ENCODE measurements at regions not wholly inside any gene's neighbourhood (a gene's known extent, or its start where the extent isn't known, plus 50 kb on each side); places are given as distances from the start of the nearest gene placed in this dataset.

DNA sequence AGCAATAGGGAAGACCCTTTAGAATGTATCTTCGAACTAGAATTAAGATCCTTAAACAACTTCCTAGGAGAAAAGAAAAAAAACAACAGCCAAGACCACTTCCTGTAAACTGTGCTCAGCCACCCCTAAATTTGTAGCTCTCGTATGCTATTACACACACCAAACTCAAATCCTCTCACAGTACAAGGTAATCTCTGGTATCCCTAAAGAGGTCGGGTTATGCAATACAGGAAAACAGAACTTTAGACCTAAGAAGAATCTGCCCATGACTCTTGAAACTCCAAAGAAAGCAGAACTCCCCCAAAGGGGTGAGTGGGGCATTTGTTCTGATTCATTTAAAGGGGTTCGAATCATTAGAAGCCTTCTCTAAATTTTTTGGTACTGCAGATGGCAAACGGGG is 170.9 kb upstream of the CASK start:
- peaks cover 6 to 8% (median 8%) of the 10 kb centered on the region in 3 donors for H3K4me1 Mint-ChIP-seq
- H3K4me3 Mint-ChIP-seq, result peak overlapping the region; percentile 8 to 93 (median 78)
- H3K27ac Mint-ChIP-seq, result peak overlapping the region in 2 of 3 donors; percentile 4 to 67
- no peaks in the 10 kb centered on the region for H3K9me3 Mint-ChIP-seq
- H3K36me3 Mint-ChIP-seq, result no peaks in the 10 kb centered on the region
- peaks cover 8% of the 10 kb centered on the region for H3K27me3 Mint-ChIP-seq

GRCh38 chrX:42093756-42094155 is 170.4 kb upstream of the CASK start:
- H3K9me3 Mint-ChIP-seq, result no peaks in the 10 kb centered on the region
- H3K4me1 Mint-ChIP-seq, result peaks cover 6 to 8% (median 8%) of the 10 kb centered on the region in 3 donors
- peak overlapping the region; percentile 8 to 93 (median 78) for H3K4me3 Mint-ChIP-seq
- H3K27me3 Mint-ChIP-seq, result peaks cover 8% of the 10 kb centered on the region
- no peaks in the 10 kb centered on the region for H3K36me3 Mint-ChIP-seq
- peak overlapping the region in 2 of 3 donors; percentile 4 to 67 for H3K27ac Mint-ChIP-seq

GRCh38 chrX:42090395-42090794 is 167.0 kb upstream of the CASK start:
- no peaks in the 10 kb centered on the region for H3K9me3 Mint-ChIP-seq
- no peak overlapping the region for H3K27ac Mint-ChIP-seq
- H3K4me1 Mint-ChIP-seq, result peaks cover 6 to 8% (median 8%) of the 10 kb centered on the region in 3 donors
- H3K27me3 Mint-ChIP-seq, result peaks cover 6% of the 10 kb centered on the region
- H3K36me3 Mint-ChIP-seq, result no peaks in the 10 kb centered on the region
- H3K4me3 Mint-ChIP-seq, result no peak overlapping the region

GRCh38 chrX:42089031-42089430 is 165.7 kb upstream of the CASK start:
- H3K9me3 Mint-ChIP-seq, result no peaks in the 10 kb centered on the region
- H3K4me1 Mint-ChIP-seq, result peaks cover 1 to 4% (median 3%) of the 10 kb centered on the region in 3 donors
- no peaks in the 10 kb centered on the region for H3K36me3 Mint-ChIP-seq
- no peak overlapping the region for H3K27ac Mint-ChIP-seq
- no peak overlapping the region for H3K4me3 Mint-ChIP-seq
- peaks cover 5% of the 10 kb centered on the region for H3K27me3 Mint-ChIP-seq

GRCh38 chrX:42087960-42088359 is 164.6 kb upstream of the CASK start:
- no peaks in the 10 kb centered on the region for H3K4me1 Mint-ChIP-seq
- H3K27ac Mint-ChIP-seq, result no peak overlapping the region

GRCh38 chrX:42085836-42086235 is 162.5 kb upstream of the CASK start:
- Mint-ChIP-seq H3K4me3 (no peak overlapping the region), H3K36me3 (peaks cover 2% of the 10 kb centered on the region), H3K9me3 (peaks cover 0 to 2% (median 0%) of the 10 kb centered on the region in 3 donors), H3K27me3 (peaks cover 5% of the 10 kb centered on the region), H3K4me1 (no peaks in the 10 kb centered on the region), H3K27ac (no peak overlapping the region)

More at GRCh38 chrX:42087960-42088359, 164.6 kb upstream of the CASK start:
- H3K9me3 Mint-ChIP-seq, result no peaks in the 10 kb centered on the region
- peaks cover 3% of the 10 kb centered on the region for H3K27me3 Mint-ChIP-seq
- H3K4me3 Mint-ChIP-seq, result no peak overlapping the region
- no peaks in the 10 kb centered on the region for H3K36me3 Mint-ChIP-seq

- Mint-ChIP-seq H3K4me3 (no peak overlapping the region), H3K27me3 (peaks cover 15% of the 10 kb centered on the region), H3K27ac (no peak overlapping the region), H3K36me3 (peaks cover 2% of the 10 kb centered on the region), H3K4me1 (peaks cover 0 to 2% (median 1%) of the 10 kb centered on the region in 3 donors), H3K9me3 (peaks cover 0 to 7% (median 0%) of the 10 kb centered on the region in 3 donors)
These were observed 156.6 kb upstream of the CASK start for GRCh38 chrX:42079968-42080367.

DNA sequence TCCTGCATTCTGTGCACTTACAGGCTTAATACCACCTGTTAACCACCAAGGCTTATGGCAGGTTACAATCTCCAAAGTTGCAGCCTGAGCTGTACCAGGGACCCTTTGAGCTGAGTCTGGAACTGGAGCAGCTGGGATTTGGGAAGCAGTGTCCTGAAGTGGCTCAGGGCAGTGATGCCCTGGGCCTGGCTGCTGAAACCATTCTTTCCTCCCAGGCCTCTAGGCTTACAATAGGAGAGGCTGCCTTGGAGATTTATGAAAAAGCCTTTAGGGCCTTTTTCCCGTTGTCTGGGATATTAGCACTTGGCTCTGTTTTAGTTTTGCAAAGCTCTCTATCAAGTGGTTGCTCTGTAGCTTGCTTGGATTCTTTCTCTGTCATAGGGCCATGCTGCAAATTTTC is 154.3 kb upstream of the CASK start:
- H3K4me1 Mint-ChIP-seq, result peaks cover 0 to 2% (median 1%) of the 10 kb centered on the region in 3 donors
- H3K4me3 Mint-ChIP-seq, result no peak overlapping the region
- H3K27me3 Mint-ChIP-seq, result peaks cover 16% of the 10 kb centered on the region
- peaks cover 2% of the 10 kb centered on the region for H3K36me3 Mint-ChIP-seq
- H3K9me3 Mint-ChIP-seq, result peaks cover 0 to 5% (median 0%) of the 10 kb centered on the region in 3 donors
- H3K27ac Mint-ChIP-seq, result no peak overlapping the region

DNA sequence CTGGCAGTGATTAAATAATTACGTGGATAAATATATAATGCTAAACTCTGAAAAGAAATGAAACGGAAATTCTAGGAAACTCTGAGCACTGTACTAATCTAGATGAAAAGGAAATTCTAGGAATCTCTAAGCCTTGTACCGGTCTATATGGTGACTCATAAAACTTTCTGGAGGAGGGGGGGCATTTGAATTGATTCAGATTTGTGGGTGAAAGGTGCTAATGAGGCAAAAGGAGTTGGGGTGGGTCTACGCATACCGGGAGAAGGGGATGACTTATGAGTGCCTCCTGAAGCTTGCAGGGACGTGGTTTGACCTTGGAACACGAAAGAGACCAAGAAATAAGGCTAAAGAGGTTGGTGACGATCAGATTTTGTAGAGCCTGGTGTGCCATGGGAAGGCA is 151.7 kb upstream of the CASK start:
- peaks cover 0 to 1% (median 0%) of the 10 kb centered on the region in 3 donors for H3K4me1 Mint-ChIP-seq
- peaks cover 17% of the 10 kb centered on the region for H3K27me3 Mint-ChIP-seq
- H3K4me3 Mint-ChIP-seq, result no peak overlapping the region
- H3K27ac Mint-ChIP-seq, result no peak overlapping the region
- peaks cover 0 to 5% (median 0%) of the 10 kb centered on the region in 3 donors for H3K9me3 Mint-ChIP-seq
- no peaks in the 10 kb centered on the region for H3K36me3 Mint-ChIP-seq

DNA sequence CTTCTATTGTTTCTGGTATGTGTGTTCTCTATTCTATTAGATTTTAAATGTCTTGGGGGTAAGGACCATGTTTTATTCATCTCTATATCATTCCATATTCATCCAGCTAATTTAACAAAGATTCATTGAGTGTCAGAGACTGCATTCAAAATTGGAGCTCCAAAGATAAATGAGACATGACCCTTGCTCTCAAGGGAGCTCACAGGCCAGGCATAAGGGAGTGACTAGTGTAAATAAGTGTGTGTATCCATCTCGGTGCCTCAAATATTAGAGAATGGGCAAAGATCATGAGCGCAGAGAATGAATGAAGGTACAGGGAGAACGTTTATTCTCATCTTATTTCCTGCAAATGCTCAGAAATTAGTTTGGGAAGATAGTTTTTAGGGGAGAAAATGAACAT is 150.1 kb upstream of the CASK start:
- Mint-ChIP-seq H3K27ac (no peak overlapping the region), H3K9me3 (peaks cover 0 to 2% (median 0%) of the 10 kb centered on the region in 3 donors), H3K4me3 (no peak overlapping the region), H3K4me1 (peaks cover 0 to 1% (median 0%) of the 10 kb centered on the region in 3 donors), H3K27me3 (peaks cover 12% of the 10 kb centered on the region), H3K36me3 (no peaks in the 10 kb centered on the region)

GRCh38 chrX:42070866-42071265 is 147.5 kb upstream of the CASK start:
- Mint-ChIP-seq H3K27me3 (peaks cover 17% of the 10 kb centered on the region), H3K9me3 (peaks cover 0 to 2% (median 0%) of the 10 kb centered on the region in 3 donors), H3K4me1 (no peaks in the 10 kb centered on the region), H3K4me3 (no peak overlapping the region), H3K36me3 (no peaks in the 10 kb centered on the region), H3K27ac (no peak overlapping the region)

GRCh38 chrX:42054256-42054655 is 130.9 kb upstream of the CASK start:
- no peak overlapping the region for H3K4me3 Mint-ChIP-seq
- no peak overlapping the region for H3K27ac Mint-ChIP-seq
- no peaks in the 10 kb centered on the region for H3K4me1 Mint-ChIP-seq
- H3K36me3 Mint-ChIP-seq, result no peaks in the 10 kb centered on the region
- no peaks in the 10 kb centered on the region for H3K27me3 Mint-ChIP-seq
- peaks cover 0 to 2% (median 0%) of the 10 kb centered on the region in 3 donors for H3K9me3 Mint-ChIP-seq

- peak overlapping the region in 1 of 3 donors; percentile 60 for H3K27ac Mint-ChIP-seq
- H3K4me3 Mint-ChIP-seq, result no peak overlapping the region
- H3K36me3 Mint-ChIP-seq, result no peaks in the 10 kb centered on the region
- no peaks in the 10 kb centered on the region for H3K27me3 Mint-ChIP-seq
- peaks cover 0 to 2% (median 2%) of the 10 kb centered on the region in 3 donors for H3K9me3 Mint-ChIP-seq
- no peaks in the 10 kb centered on the region for H3K4me1 Mint-ChIP-seq
These were observed 127.0 kb upstream of the CASK start for GRCh38 chrX:42050345-42050744.

GRCh38 chrX:42047886-42048285 is 124.5 kb upstream of the CASK start:
- Mint-ChIP-seq H3K4me3 (no peak overlapping the region), H3K27me3 (no peaks in the 10 kb centered on the region), H3K27ac (no peak overlapping the region), H3K9me3 (peaks cover 0 to 2% (median 2%) of the 10 kb centered on the region in 3 donors), H3K4me1 (no peaks in the 10 kb centered on the region), H3K36me3 (no peaks in the 10 kb centered on the region)

GRCh38 chrX:42028109-42028508 is 104.8 kb upstream of the CASK start:
- Mint-ChIP-seq H3K36me3 (no peaks in the 10 kb centered on the region), H3K27me3 (peaks cover 2% of the 10 kb centered on the region), H3K4me1 (no peaks in the 10 kb centered on the region), H3K9me3 (peaks cover 0 to 4% (median 2%) of the 10 kb centered on the region in 3 donors), H3K4me3 (no peak overlapping the region), H3K27ac (no peak overlapping the region)

GRCh38 chrX:42027367-42028000 is 104.1 kb upstream of the CASK start:
- Mint-ChIP-seq H3K4me3 (no peak overlapping the region), H3K27ac (no peak overlapping the region), H3K27me3 (peaks cover 2% of the 10 kb centered on the region), H3K4me1 (no peaks in the 10 kb centered on the region), H3K36me3 (no peaks in the 10 kb centered on the region), H3K9me3 (peaks cover 0 to 2% (median 2%) of the 10 kb centered on the region in 3 donors)
